ENCODE measurements at regions not wholly inside any gene's neighbourhood (a gene's known extent, or its start where the extent isn't known, plus 50 kb on each side); places are given as distances from the start of the nearest gene placed in this dataset.
"Not testable (repeated sequence)": the region's sequence is repeated elsewhere in the genome, so short reads cannot be mapped to it uniquely, and the experiment has no call there.

- DNase-seq = no peak
These were observed 244.8 kb downstream of the MYCN start for GRCh38 chr2:16184945-16185660.

- no peak for DNase-seq
These were observed 244.1 kb downstream of the MYCN start for GRCh38 chr2:16184341-16184890.

- no peak for DNase-seq
These were observed 243.0 kb downstream of the MYCN start for GRCh38 chr2:16183345-16183744.

GRCh38 chr2:16182841-16183240, 242.5 kb downstream of the MYCN start:
- no peak for DNase-seq

- not testable (repeated sequence) for DNase-seq
These were observed 242.0 kb downstream of the MYCN start for GRCh38 chr2:16182311-16182815.

- no peak for DNase-seq
These were observed 241.4 kb downstream of the MYCN start for GRCh38 chr2:16181741-16182090.

GRCh38 chr2:16181062-16181740, 240.9 kb downstream of the MYCN start:
- DNase-seq = no peak

GRCh38 chr2:16180631-16181030, 240.3 kb downstream of the MYCN start:
- DNase-seq = no peak

GRCh38 chr2:16179701-16180416, 239.5 kb downstream of the MYCN start:
- peak; percentile 29 for DNase-seq

GRCh38 chr2:16178551-16179130, 238.3 kb downstream of the MYCN start:
- no peak for DNase-seq

GRCh38 chr2:16177671-16178180, 237.4 kb downstream of the MYCN start:
- no peak for DNase-seq

- no peak for DNase-seq
These were observed 236.7 kb downstream of the MYCN start for GRCh38 chr2:16176971-16177480.

- no peak for DNase-seq
These were observed 235.0 kb downstream of the MYCN start for GRCh38 chr2:16175247-16175825.

- no peak for DNase-seq
These were observed 234.3 kb downstream of the MYCN start for GRCh38 chr2:16174693-16175045.

- DNase-seq = no peak
These were observed 233.7 kb downstream of the MYCN start for GRCh38 chr2:16173893-16174692.

- no peak for DNase-seq
These were observed 232.2 kb downstream of the MYCN start for GRCh38 chr2:16172324-16173175.

GRCh38 chr2:16171425-16171920, 231.1 kb downstream of the MYCN start:
- no peak for DNase-seq

- DNase-seq = no peak
These were observed 230.5 kb downstream of the MYCN start for GRCh38 chr2:16170675-16171424.

GRCh38 chr2:16169381-16169960, 229.1 kb downstream of the MYCN start:
- no peak for DNase-seq

All from right kidney (tissue), 1 donor.